ENCODE measurements at regions not wholly inside any gene's neighbourhood (a gene's known extent, or its start where the extent isn't known, plus 50 kb on each side); places are given as distances from the start of the nearest gene placed in this dataset.

DNA sequence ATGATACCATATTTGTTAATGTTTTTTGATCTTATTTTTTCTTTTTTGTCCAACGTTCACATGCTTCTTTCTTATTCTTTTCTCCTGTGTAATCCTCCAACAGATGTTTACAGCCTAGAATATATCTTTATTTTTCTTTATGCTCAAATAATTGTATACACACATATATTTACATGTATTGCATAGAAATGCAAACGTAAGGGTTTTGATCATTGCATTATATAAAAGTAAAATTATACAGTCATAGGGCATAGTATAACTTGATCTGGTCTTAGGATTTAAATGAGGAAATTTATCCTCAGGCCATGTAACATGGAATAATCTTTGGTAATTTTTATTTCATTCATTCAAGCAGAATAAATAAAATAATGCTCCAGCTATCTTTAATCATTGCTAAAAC is 84.9 kb upstream of the EEF1E1 start:
- no peaks in the 10 kb centered on the region for H3K36me3 ChIP-seq (ENCODE audit: insufficient read depth)
- Mint-ChIP-seq H3K27ac (no peak overlapping the region), H3K27me3 (ENCODE audit: insufficient read depth, low read depth, poor library complexity) (peaks cover 2% of the 10 kb centered on the region), H3K4me3 (no peak overlapping the region), H3K36me3 (ENCODE audit: low read depth) (no peaks in the 10 kb centered on the region), H3K9me3 (no peaks in the 10 kb centered on the region), H3K4me1 (peaks cover 20% of the 10 kb centered on the region)
- H3K4me3 ChIP-seq = no peak overlapping the region
- no peaks in the 10 kb centered on the region for H4K20me1 ChIP-seq (replicated peaks; ENCODE audit: insufficient read depth)
- H3K27me3 ChIP-seq (ENCODE audit: insufficient read depth) = no peaks in the 10 kb centered on the region
- H3F3A ChIP-seq (replicated peaks; ENCODE audit: low read depth) = no peaks in the 10 kb centered on the region
- no peak for DNase-seq (ENCODE audit: low spot score)
- H3K9me2 ChIP-seq (ENCODE audit: insufficient read depth) = 0 out of 2 replicates have a peak, but pooled peaks cover 2% of the 10 kb centered on the region
- no peak overlapping the region for H3K27ac ChIP-seq (ENCODE audit: low read depth)
- TF ChIP-seq NANOG (IDR thresholded peaks at IDR 0.05; ENCODE audit: borderline replicate concordance) = no peak
- TF ChIP-seq, protein P1, sequence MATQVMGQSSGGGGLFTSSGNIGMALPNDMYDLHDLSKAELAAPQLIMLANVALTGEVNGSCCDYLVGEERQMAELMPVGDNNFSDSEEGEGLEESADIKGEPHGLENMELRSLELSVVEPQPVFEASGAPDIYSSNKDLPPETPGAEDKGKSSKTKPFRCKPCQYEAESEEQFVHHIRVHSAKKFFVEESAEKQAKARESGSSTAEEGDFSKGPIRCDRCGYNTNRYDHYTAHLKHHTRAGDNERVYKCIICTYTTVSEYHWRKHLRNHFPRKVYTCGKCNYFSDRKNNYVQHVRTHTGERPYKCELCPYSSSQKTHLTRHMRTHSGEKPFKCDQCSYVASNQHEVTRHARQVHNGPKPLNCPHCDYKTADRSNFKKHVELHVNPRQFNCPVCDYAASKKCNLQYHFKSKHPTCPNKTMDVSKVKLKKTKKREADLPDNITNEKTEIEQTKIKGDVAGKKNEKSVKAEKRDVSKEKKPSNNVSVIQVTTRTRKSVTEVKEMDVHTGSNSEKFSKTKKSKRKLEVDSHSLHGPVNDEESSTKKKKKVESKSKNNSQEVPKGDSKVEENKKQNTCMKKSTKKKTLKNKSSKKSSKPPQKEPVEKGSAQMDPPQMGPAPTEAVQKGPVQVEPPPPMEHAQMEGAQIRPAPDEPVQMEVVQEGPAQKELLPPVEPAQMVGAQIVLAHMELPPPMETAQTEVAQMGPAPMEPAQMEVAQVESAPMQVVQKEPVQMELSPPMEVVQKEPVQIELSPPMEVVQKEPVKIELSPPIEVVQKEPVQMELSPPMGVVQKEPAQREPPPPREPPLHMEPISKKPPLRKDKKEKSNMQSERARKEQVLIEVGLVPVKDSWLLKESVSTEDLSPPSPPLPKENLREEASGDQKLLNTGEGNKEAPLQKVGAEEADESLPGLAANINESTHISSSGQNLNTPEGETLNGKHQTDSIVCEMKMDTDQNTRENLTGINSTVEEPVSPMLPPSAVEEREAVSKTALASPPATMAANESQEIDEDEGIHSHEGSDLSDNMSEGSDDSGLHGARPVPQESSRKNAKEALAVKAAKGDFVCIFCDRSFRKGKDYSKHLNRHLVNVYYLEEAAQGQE (IDR thresholded peaks at IDR 0.05; ENCODE audit: unreplicated experiment) = no peak
- TF ChIP-seq ZNF114 (CRISPR knock-in tag; IDR thresholded peaks at IDR 0.05) = no peak
- no peak for TF ChIP-seq JUNB (IDR thresholded peaks at IDR 0.05; ENCODE audit: unreplicated experiment)
- TF ChIP-seq CREB1 (CRISPR knock-in tag; IDR thresholded peaks at IDR 0.05; ENCODE audit: low read depth) = no peak
- TF ChIP-seq, protein P2, sequence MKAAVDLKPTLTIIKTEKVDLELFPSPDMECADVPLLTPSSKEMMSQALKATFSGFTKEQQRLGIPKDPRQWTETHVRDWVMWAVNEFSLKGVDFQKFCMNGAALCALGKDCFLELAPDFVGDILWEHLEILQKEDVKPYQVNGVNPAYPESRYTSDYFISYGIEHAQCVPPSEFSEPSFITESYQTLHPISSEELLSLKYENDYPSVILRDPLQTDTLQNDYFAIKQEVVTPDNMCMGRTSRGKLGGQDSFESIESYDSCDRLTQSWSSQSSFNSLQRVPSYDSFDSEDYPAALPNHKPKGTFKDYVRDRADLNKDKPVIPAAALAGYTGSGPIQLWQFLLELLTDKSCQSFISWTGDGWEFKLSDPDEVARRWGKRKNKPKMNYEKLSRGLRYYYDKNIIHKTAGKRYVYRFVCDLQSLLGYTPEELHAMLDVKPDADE (IDR thresholded peaks at IDR 0.05) = no peak
- TF ChIP-seq CTCF (conservative IDR thresholded peaks at IDR 0.05; ENCODE audit: low read depth in 2 of 2) = no peak
- no peak for TF ChIP-seq POLR2AphosphoS5 (IDR thresholded peaks at IDR 0.05; ENCODE audit: low read depth)
- TF ChIP-seq STAT1 (IDR thresholded peaks at IDR 0.05; ENCODE audit: unreplicated experiment) = no peak
- no peak for ATAC-seq
- H2AFZ ChIP-seq = no peak overlapping the region
- H3K4me1 ChIP-seq (ENCODE audit: insufficient read depth) = peaks cover 12% of the 10 kb centered on the region; the same call in 1 of the 2 replicates
- no peak overlapping the region for H3K4me2 ChIP-seq
- no peaks in the 10 kb centered on the region for H3K79me2 ChIP-seq (replicated peaks; ENCODE audit: insufficient read depth)

All from GM23338 (cell line).